GM21619 (cell line): ENCODE measurements at regions not wholly inside any gene's neighbourhood (a gene's known extent, or its start where the extent isn't known, plus 50 kb on each side); places are given as distances from the start of the nearest gene placed in this dataset.
"Not testable (repeated sequence)": the region's sequence is repeated elsewhere in the genome, so short reads cannot be mapped to it uniquely, and the experiment has no call there.

ENCODE experiments used
- ATAC-seq: cut with Tn5 transposase; IDR thresholded peaks from one replicate; pipeline ENCODE4 v1.9.1; 2021; ENCODE audit not compliant: unreplicated experiment

DNA sequence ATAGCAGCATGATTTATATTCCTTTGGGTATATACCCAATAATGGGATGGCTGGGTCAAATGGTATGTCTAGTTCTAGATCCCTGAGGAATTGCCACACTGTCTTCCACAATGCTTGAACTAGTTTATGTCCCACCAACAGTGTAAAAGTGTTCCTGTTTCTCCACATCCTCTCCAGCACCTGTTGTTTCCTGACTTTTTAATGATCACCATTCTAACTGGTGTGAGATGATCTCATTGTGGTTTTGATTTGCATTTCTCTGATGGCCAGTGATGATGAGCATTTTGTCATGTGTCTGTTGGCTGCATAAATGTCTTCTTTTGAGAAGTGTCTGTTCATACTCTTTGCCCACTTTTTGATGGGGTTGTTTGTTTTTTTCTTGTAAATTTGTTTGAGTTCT is 54.0 kb upstream of the GPR89A start:
- not testable (repeated sequence) for ATAC-seq

DNA sequence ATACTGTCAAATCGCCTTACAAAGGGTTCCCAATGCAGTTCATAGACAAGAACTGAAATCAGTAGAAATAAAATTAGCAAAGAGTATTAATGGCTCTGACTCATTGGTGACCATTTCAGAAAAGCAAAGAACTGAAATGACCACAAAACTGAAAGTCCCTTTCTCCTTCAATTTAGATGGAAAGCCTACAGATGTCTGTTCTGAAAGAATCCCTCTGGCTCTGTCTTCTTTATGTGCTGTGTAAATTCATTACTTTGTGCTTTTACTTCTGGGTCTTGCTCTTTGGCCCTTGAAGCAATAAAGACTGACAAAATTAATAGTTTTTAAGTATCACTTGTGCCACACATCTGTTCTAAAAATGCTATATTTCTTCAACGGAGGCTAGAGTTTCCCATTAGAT is 62.7 kb upstream of the GPR89A start:
- no peak for ATAC-seq

DNA sequence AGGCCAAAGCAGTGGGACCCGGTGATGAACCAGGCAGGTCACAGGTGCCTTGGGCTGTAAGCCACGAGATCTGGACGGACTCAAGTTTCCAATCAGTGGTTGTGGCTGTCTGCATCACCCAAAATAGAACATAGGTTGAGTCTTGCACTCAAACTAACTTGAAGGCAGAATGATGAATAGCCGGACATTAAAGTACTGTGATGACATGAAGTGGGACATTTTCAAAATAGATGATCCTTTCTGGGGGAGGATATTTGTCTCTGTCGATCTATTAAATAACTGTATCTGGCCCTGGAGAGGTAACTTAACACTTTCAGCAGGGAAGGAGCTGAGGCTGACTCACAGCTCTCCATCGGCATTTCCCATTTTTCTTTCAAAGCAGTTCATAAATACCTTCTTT is 66.1 kb upstream of the GPR89A start:
- not testable (repeated sequence) for ATAC-seq

DNA sequence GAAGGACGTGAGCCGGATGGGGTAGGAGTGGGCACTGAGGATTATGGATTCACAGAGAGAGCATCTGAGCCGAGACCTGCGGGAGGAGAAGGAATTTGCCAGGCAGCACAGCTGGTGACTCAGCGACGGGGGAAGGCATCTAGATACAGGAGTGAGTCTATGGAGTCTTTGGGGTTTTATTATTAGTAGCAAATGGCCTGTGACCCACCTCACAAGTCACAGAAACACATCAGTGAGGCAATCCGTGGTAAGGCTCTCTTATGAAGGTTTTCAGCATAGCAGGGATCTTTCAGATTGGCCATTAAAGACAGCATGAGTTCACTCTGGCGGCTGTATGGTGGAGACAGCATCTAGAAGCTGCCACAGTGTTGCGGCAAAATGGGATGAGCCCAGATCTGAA is 66.5 kb upstream of the GPR89A start:
- not testable (repeated sequence) for ATAC-seq

DNA sequence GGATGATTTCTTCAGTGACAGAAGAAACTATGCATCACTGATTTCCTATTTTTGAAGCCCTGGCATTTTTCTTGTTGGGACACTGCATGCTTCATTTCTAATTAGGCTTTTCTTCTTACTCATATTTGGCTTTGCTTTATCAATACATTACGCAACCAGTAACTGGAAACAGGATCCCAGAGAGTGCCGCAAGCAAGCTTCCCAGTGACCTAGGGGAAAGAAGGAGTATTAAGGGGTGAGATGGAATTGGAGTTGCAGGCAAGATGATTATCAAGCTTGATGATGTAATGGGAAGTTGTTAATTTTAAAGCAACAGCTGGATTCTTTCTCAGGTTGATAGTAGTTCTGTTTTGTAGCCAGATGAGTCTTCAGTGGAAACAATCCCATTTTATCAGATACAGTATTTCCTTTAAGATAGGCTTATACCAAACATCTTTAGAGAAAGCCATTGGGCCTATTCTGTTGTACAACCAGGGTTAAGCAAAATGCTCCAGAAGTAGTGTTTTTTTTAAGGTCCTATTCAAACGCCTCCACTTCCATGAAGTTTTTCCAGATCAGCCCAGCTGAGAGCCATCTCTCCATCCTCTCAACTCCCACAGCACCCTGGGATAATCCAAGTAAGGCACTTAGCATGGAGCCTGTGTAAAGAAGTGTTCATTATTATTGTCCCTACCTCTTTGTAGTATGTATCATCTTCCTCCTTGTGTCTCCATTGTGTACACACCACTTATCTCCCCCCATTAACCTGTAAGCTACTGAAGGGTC is 69.5 kb upstream of the GPR89A start:
- ATAC-seq = not testable (repeated sequence)

DNA sequence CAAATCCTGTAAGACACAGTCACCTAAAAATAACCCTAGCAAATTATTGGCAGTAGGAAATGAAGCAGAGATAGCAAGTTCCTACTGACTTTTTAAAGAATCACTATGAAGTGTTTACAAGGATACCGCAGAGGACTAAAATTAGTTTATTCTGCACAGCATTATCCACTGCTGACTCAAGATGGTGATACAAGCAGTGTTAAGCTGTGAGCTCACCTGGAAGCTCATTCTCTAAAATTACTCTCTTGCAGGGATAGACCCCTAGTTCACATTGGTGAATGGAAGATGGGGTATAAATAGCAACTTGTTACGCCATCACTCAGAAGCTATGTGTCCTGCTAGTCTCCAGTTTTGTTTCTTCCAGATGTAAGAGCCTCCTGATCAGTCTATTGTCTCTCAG is 70.8 kb upstream of the GPR89A start:
- not testable (repeated sequence) for ATAC-seq

DNA sequence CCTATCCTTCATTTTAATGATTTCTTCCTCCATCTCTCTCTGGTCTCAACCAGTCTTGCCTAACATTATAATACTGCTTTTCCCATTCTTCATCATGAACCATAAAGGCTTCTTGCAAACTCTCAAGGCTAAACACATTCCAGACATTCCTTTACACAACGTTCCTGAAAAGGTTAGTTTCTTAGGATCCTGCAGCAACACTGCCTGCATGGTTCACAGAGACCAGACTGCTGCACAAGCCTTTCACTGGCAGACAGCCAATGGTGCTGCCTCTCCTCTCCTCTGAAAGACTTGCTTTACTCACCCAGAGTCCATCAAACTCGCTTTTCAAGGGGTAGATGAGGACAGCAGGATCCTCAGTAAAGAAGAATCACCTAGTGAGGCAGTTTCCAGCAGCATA is 72.3 kb upstream of the GPR89A start:
- ATAC-seq = not testable (repeated sequence)

DNA sequence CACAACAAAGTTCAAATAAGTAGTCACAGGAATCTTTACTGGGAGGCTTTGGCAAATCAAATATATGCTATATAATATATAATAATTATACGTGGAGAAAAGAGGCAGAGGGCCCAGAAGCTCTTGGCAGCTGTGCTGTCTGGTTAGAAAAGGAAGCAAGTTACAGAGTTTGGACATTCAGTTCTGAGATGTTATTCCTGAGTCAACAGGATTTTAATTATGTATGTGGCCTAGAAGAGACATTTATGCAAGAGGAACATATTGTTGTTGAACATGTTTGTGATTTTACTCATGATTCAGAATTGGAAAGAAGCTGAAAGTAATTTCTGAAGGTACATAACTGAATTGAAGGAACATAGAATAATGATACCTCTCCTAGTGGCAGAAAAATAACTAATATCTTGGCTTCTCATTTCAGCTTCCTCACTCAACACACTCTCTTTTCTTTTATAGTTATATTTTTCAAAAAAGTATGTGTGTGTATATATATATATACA is 79.7 kb upstream of the GPR89A start:
- not testable (repeated sequence) for ATAC-seq

DNA sequence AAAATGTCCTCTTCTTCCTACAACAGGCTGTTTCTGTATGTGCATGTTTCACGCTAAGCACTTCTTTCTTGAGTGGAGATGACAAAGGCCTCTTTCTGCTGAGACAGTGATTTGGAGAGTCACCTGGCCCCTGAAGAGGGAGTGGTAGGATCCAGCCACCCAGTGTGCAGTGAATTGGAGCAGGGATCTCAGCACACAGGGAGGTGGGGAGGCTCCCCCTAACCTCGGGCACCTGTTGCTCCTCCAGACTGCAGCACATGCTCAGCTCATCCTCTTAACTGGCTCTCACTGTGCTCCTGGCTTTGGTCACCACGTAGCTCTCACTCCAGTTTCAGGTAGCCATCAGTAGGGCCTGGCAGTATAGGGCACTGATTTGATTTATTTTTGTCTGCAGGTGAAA is 87.6 kb upstream of the GPR89A start:
- not testable (repeated sequence) for ATAC-seq

DNA sequence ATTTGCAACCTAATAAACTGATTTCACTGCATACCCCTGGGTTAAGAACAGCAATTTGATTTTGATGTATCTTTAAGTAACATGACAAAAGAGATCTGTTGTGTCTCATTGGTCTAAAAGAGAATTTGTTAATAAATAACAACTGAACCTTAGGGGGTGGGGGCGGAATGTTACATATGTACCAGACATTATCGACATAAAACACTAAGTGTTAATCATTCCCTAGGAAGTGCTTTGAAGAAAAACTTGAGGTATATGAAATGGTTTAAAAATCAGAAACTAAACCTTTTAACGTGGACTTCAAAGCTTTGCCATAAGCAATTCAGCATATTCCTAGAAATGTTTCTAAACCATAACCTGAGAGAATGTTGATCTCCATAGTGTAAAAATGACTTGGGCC is 88.5 kb upstream of the GPR89A start:
- ATAC-seq = not testable (repeated sequence)

DNA sequence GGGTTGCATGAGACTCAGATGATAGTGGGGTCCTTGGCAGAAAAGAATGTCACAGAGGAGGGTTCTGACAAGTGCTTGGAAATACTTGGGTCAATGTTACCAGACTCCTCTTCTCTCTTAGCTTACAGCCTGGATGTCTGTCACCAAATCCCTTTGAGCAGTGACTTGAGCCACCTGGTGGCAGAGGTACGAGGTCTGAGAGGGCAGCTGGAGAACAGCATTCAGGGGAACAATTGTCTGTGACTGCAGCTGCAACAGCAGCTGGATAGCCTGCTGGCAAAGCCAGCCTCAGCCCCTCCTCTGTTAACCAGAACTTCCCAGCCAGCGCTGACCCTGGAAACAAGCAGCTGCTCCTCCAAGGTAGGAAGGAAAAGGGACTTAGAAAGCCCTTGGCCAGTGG is 87.6 kb upstream of the NBPF20 start:
- not testable (repeated sequence) for ATAC-seq

DNA sequence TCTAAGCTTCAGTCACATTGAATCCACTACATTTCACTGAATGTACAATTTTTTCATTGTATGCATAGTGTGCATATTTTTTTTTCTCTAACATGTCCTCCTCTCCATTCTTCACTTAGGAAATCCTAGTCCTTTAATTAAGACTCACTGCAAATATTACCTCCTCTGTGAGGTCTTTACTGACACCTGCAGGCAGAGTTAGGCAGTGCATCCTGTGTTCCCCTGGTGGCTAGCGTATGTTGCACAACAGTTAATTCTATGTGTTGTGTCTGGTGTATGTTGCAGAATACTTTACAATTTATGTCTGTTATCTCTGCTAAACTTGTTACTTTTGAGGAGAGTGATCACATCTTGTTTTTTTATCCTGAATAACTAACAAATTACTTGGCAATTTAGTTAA is 82.7 kb upstream of the NBPF20 start:
- peak; percentile 64 for ATAC-seq

DNA sequence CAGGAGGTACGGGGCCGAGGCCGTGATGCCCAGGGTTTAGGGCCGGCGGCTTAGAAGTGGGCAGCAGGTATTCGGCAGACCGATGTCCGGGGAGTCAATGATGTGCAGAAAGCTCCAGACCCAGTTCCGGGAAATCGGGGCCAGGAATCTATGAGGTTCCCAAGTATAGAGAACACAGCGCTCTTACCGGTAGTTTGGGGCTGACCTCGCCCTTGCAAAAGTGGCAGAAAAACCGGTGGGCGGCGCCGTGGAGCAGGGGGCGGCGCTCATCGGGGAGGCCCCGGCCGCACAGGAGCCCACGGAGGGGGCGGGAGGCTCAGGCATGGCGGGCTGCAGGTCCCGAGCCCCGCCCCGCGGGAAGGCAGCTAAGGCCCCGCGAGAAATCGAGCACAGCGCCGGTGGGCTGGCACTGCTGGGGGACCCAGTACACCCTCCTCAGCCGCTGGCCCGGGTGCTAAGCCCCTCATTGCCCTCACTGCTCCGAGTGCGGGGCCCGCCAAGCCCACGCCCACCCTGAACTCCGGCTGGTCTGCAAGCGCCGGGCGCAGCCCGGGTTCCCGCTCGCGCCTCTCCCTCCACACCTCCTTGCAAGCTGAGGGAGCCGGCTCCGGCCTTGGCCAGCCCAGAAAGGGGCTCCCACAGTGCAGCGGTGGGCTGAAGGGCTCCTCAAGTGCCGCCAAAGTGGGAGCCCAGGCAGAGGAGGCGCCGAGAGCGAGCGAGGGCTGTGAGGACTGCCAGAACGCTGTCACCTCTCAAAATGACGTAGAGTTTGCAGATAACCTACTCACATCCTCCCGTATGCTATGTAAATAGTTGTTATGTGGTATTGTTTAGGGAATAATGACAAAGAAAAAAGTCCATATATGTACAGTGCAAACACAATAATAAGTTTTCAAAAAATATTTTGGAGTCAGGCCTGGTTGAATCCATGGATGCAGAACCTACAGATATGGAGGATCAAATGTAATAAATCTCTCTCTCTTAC is 80.6 kb upstream of the NBPF20 start:
- not testable (repeated sequence) for ATAC-seq

DNA sequence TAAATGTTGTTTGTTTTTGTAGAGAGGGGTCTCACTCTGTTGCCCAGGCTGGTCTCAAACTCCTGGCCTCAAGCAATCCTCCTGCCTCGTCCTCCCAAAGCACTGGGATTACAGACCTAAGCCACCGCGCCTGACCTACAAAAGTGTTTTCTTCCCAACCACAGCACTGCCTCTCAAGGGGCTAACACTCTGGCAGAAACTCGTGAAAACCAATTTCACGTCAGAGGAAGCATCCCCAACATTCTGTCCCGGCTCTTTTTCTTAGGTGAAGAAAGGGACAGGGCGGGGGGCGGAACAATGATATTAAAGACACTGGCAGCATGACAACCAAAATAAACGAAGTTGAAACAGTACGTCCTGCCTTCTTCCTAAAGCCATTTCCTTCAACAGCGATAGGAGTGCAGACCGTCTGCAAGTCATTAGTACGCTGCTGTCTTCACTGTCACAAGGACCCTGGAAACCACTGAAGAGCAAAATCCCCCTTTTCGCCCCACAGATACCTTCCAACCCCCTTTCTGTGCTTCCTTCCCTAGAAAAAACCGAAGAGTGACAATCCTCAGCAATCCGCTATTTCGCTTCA is 79.5 kb upstream of the NBPF20 start:
- ATAC-seq = not testable (repeated sequence)

DNA sequence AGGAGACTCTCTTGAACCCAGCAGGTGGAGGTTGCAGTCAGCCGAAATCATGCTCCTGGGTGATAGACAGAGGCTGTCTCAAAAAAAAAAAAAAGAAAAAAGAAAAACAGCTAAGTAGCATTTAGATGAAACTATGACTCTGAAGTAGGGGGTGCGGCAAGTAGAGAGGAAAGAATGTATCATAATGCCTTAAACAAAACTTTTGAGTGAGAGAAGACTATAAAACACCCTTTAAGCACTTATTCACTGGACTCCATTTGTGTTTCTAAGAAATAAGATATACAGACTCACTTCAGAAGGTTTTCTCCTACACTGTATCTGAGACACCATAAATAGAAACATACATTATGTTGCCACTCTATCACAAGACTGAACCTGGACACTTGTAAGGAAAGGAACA is 78.9 kb upstream of the NBPF20 start:
- not testable (repeated sequence) for ATAC-seq

DNA sequence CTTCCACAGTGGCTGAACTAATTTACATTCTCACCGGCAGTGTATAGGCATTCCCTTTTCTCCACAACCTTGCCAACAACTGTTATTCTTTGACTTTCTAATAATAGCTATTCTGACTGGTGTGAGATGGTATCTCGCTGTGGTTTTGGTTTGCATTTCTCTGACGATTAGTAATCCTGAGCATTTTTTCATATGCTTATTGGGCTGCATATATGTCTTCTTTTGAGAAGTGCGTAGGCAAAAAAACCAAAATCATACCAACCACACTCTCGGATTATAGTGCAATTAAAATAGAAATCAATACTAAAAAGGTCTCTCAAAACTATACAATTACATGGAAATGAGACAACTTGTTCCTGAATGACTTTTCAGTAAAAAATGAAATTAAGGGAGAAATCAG is 74.8 kb upstream of the NBPF20 start:
- ATAC-seq = not testable (repeated sequence)

DNA sequence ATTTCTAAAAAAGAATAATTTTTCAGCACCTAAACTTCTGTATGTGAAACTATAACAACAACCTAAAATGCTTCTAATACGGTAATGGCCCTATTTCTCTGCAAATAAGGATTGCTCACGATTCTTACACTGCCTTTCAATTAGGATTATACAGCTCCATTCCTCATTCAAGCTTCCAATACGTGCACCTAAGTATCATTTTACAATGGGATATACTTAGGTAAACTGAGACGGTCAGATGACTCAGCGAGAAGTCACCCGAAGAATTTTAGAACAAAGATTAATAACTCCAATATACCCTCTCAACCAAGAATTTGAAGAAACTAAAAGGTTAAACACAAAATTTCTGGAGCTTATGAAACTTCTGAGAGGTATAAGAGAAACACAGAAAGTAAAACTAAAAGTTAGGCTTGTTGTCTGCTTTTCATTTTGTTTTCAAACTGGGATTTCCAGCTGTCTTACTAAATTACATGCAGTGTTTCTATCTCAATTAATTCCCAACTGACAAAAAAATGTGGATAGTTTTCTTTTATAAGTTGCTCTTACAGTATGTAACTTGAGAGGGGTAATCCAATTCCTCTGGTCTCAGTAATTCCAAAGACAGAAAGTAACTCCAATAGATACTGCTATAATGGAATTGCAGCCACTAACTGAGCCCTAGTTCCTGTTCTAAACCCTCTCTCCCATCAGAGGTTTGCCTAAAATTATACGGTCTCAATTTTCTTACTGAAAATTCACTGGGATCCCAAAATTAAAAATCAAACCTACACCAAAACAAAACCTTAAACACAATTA is 69.9 kb upstream of the NBPF20 start:
- not testable (repeated sequence) for ATAC-seq

DNA sequence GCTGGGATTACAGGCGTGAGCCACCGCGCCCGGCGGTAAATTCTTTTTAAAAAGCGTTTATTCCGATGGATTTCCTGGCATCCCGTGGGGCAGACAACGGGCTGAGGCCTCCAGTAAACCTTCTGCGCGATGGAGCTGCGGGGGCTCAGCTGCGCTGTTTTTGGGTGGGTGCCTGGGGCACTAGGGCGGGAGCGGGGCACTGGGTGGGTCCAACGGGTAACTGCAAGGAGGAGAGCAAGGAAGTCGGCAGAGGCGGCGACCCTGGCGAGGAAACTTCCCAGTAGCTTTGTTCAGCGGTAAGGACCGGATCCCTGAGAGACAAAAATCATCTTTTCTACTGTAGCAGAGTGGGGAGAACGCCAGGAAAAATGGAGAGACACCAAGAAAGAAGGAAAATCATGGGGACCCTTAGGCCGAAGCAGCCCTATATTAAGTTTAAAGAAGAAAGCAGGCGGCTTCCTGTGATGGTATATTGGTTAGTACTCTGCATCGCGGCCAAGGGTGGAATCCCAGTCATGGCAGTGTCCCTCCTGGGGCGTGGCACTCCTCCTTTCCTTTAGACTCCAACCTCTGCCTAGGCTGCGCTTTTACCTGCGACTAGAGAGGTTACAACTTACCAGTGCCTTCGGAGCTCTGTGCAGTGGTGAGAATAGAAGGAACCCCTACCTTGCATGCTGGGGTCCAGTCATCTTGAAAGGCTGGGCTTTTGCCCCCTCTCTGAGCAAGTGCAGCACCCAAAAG is 63.0 kb upstream of the NBPF20 start:
- not testable (repeated sequence) for ATAC-seq

DNA sequence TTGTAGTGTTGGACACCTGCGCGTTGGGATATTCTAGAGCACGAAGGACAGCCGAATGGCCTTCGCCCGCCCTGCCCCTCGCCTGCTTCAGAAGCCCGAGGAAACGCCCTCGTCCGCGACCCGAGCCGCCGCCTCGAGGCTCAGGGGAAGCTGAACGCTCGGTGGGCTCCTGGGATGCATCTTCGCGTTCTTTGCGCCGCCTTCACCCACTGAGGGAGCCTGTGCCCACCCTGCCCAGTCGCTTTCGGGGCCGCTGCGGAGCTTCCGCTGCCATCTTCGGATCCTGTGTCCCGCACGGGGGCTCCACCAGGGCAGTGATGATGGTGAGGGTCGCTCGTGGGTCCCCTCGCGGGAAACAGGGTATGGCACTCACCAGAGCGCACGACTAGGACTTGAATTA is 61.8 kb upstream of the NBPF20 start:
- ATAC-seq = not testable (repeated sequence)

DNA sequence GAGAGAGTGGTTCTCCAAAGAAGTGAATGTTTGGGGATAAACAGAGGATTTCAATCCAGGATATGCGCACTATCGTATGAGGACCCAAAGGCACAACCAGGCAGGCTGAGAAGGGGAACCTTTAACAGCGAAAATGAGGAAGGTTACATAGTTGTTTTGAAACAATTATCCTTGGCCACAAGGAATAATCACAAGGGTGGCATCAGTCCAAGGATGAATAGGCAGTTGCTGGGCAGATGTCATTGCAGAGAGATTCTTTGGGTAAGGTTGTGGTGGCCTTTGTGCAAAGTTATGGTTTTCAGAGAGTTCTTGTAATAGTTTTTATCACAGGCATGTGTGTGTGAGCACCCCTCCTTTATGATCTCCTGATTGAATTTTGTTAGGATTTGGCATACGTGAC is 58.9 kb upstream of the NBPF20 start:
- not testable (repeated sequence) for ATAC-seq
